Fibroblast of pulmonary artery (primary cell): ENCODE measurements at regions not wholly inside any gene's neighbourhood (a gene's known extent, or its start where the extent isn't known, plus 50 kb on each side); places are given as distances from the start of the nearest gene placed in this dataset.
A peak's percentile ranks its signal among the peaks of the same experiment; 100 is the strongest.

Source experiments
- DNase-seq: peaks from one replicate; pipeline ENCODE4 v3.0.0-alpha.2; 2010; ENCODE audit warnings: low read depth
- H3K4me3 ChIP-seq: replicated peaks from 2 replicates; pipeline ENCODE4 v1.5.1; 2011; ENCODE audit warnings: low read depth, mild to moderate bottlenecking, control low read depth, low read length, moderate library complexity
- CTCF ChIP-seq: IDR thresholded peaks from 2 replicates; pipeline ENCODE4 v1.5.1; 2011; ENCODE audit warnings: mild to moderate bottlenecking, control low read depth, low read length, inconsistent platforms; ENCODE audit errors: missing control alignments

- TF ChIP-seq CTCF, result no peak
- DNase-seq, result peak; percentile 66
- no peak overlapping the region for H3K4me3 ChIP-seq
Measured at GRCh38 chrX:21153503-21153902, 220.7 kb upstream of the CNKSR2 start.

GRCh38 chrX:21155916-21156315 is 218.3 kb upstream of the CNKSR2 start:
- no peak overlapping the region for H3K4me3 ChIP-seq
- no peak for TF ChIP-seq CTCF
- DNase-seq, result no peak

- H3K4me3 ChIP-seq, result no peak overlapping the region
- TF ChIP-seq CTCF, result no peak
- no peak for DNase-seq
Measured at GRCh38 chrX:21156632-21157031, 217.6 kb upstream of the CNKSR2 start.

GRCh38 chrX:21158678-21159077 is 215.5 kb upstream of the CNKSR2 start:
- no peak overlapping the region for H3K4me3 ChIP-seq
- no peak for DNase-seq
- TF ChIP-seq CTCF, result no peak

- DNase-seq, result peak; percentile 37
- no peak for TF ChIP-seq CTCF
- no peak overlapping the region for H3K4me3 ChIP-seq
Measured at GRCh38 chrX:21166272-21166982, 207.8 kb upstream of the CNKSR2 start.

- TF ChIP-seq CTCF, result no peak
- H3K4me3 ChIP-seq, result no peak overlapping the region
- DNase-seq, result no peak
Measured at GRCh38 chrX:21167011-21167410, 207.2 kb upstream of the CNKSR2 start.

GRCh38 chrX:21167494-21167893 is 206.7 kb upstream of the CNKSR2 start:
- no peak for TF ChIP-seq CTCF
- no peak for DNase-seq
- no peak overlapping the region for H3K4me3 ChIP-seq
